ACHN (cell line): ENCODE measurements at regions not wholly inside any gene's neighbourhood (a gene's known extent, or its start where the extent isn't known, plus 50 kb on each side); places are given as distances from the start of the nearest gene placed in this dataset.
"Not testable (repeated sequence)": the region's sequence is repeated elsewhere in the genome, so short reads cannot be mapped to it uniquely, and the experiment has no call there.

ENCODE experiments used
- DNase-seq: peaks from one replicate; pipeline ENCODE4 v3.0.0-alpha.2; 2015
- in situ Hi-C: cut with HindIII; loops from 2 replicates; pipeline ENCODE4 v1.10.0; 2017; ENCODE audit warnings: low sequenced_read_pairs, low pct_ligation_motif_present, low pct_unique_long_range_greater_than_20kb

GRCh38 chr3:107124885-107125284, 252.4 kb upstream of the CCDC54 start:
- DNase-seq, result no peak

GRCh38 chr3:107128946-107129345, 248.3 kb upstream of the CCDC54 start:
- DNase-seq, result no peak
- in situ Hi-C loops, result no loop called here

More at GRCh38 chr3:107124885-107125284, 252.4 kb upstream of the CCDC54 start:
- in situ Hi-C loops, result no loop called here

GRCh38 chr3:107130089-107130700, 247.0 kb upstream of the CCDC54 start:
- no peak for DNase-seq
- in situ Hi-C loops, result no loop called here

- DNase-seq, result no peak
- in situ Hi-C loops, result no loop called here
Measured at GRCh38 chr3:107132674-107133073, 244.6 kb upstream of the CCDC54 start.

- no peak for DNase-seq
- in situ Hi-C loops, result no loop called here
Measured at GRCh38 chr3:107133891-107134290, 243.3 kb upstream of the CCDC54 start.

GRCh38 chr3:107142171-107142570, 235.1 kb upstream of the CCDC54 start:
- no peak for DNase-seq
- in situ Hi-C loops, result no loop called here

- in situ Hi-C loops, result no loop called here
- DNase-seq, result no peak
Measured at GRCh38 chr3:107142786-107143575, 234.3 kb upstream of the CCDC54 start.

- in situ Hi-C loops, result no loop called here
- no peak for DNase-seq
Measured at GRCh38 chr3:107150675-107151074, 226.6 kb upstream of the CCDC54 start.

GRCh38 chr3:107153981-107154380, 223.3 kb upstream of the CCDC54 start:
- no peak for DNase-seq

GRCh38 chr3:107172411-107172810, 204.8 kb upstream of the CCDC54 start:
- in situ Hi-C loops, result no loop called here
- DNase-seq, result no peak

More at GRCh38 chr3:107153981-107154380, 223.3 kb upstream of the CCDC54 start:
- in situ Hi-C loops, result no loop called here

GRCh38 chr3:107184375-107184774, 192.9 kb upstream of the CCDC54 start:
- in situ Hi-C loops, result no loop called here
- DNase-seq, result no peak

GRCh38 chr3:107188262-107188661, 189.0 kb upstream of the CCDC54 start:
- in situ Hi-C loops, result no loop called here
- no peak for DNase-seq

- in situ Hi-C loops, result no loop called here
- DNase-seq, result no peak
Measured at GRCh38 chr3:107189158-107189791, 188.0 kb upstream of the CCDC54 start.

GRCh38 chr3:107193116-107193515, 184.1 kb upstream of the CCDC54 start:
- DNase-seq, result no peak

GRCh38 chr3:107198581-107199181, 178.6 kb upstream of the CCDC54 start:
- DNase-seq, result no peak
- in situ Hi-C loops, result no loop called here

More at GRCh38 chr3:107193116-107193515, 184.1 kb upstream of the CCDC54 start:
- in situ Hi-C loops, result no loop called here

- in situ Hi-C loops, result no loop called here
Measured at GRCh38 chr3:107201146-107201545, 176.1 kb upstream of the CCDC54 start.

GRCh38 chr3:107202885-107203284, 174.4 kb upstream of the CCDC54 start:
- DNase-seq, in situ Hi-C loops: not testable (repeated sequence)

More at GRCh38 chr3:107201146-107201545, 176.1 kb upstream of the CCDC54 start:
- no peak for DNase-seq

- DNase-seq, result no peak
- in situ Hi-C loops, result no loop called here
Measured at GRCh38 chr3:107204121-107204520, 173.1 kb upstream of the CCDC54 start.

GRCh38 chr3:107205358-107205757, 171.9 kb upstream of the CCDC54 start:
- no peak for DNase-seq

More at GRCh38 chr3:107205358-107205757, 171.9 kb upstream of the CCDC54 start:
- in situ Hi-C loops, result no loop called here
